Ishikawa (cell line): ENCODE measurements at regions not wholly inside any gene's neighbourhood (a gene's known extent, or its start where the extent isn't known, plus 50 kb on each side); places are given as distances from the start of the nearest gene placed in this dataset.

Source experiments
- CEBPB ChIP-seq: IDR thresholded peaks from 2 replicates; pipeline ENCODE4 v1.6.1; 2012
- CREB1 ChIP-seq: IDR thresholded peaks from 2 replicates; pipeline ENCODE4 v1.6.1; 2012; ENCODE audit warnings: low read depth
- EGR1 ChIP-seq: IDR thresholded peaks from 2 replicates; pipeline ENCODE4 v1.6.1; 2012
- EP300 ChIP-seq: IDR thresholded peaks from 2 replicates; pipeline ENCODE4 v1.6.1; 2012; ENCODE audit warnings: borderline replicate concordance
- FOXM1 ChIP-seq: IDR thresholded peaks from 2 replicates; pipeline ENCODE4 v1.6.1; 2012; ENCODE audit warnings: low read depth, borderline replicate concordance
- NFIC ChIP-seq: IDR thresholded peaks from 2 replicates; pipeline ENCODE4 v1.6.1; 2012
- RAD21 ChIP-seq: IDR thresholded peaks from 2 replicates; pipeline ENCODE4 v1.6.1; 2012; ENCODE audit warnings: low read depth
- REST ChIP-seq: IDR thresholded peaks from 2 replicates; pipeline ENCODE4 v1.6.1; 2012; ENCODE audit warnings: low read depth, mild to moderate bottlenecking
- TAF1 ChIP-seq: IDR thresholded peaks from 2 replicates; pipeline ENCODE4 v1.6.1; 2012; ENCODE audit warnings: low read depth, mild to moderate bottlenecking
- TCF12 ChIP-seq: IDR thresholded peaks from 2 replicates; pipeline ENCODE4 v1.6.1; 2012; ENCODE audit warnings: low read depth
- TEAD4 ChIP-seq: IDR thresholded peaks from 2 replicates; pipeline ENCODE4 v1.6.1; 2012
- USF1 ChIP-seq: IDR thresholded peaks from 2 replicates; pipeline ENCODE4 v1.6.1; 2012
- YY1 ChIP-seq: IDR thresholded peaks from 2 replicates; pipeline ENCODE4 v1.6.1; 2012; ENCODE audit warnings: low read depth
- ZBTB7A ChIP-seq: IDR thresholded peaks from 2 replicates; pipeline ENCODE4 v1.6.1; 2012; ENCODE audit warnings: low read depth
- TF ChIP-seq, protein P1 (sequence below): IDR thresholded peaks from 2 replicates; pipeline ENCODE4 v1.6.1; 2012

- TF ChIP-seq, protein P1, sequence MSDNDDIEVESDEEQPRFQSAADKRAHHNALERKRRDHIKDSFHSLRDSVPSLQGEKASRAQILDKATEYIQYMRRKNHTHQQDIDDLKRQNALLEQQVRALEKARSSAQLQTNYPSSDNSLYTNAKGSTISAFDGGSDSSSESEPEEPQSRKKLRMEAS, result no peak
- no peak for TF ChIP-seq ZBTB7A
- TF ChIP-seq NFIC, result no peak
- no peak for TF ChIP-seq YY1
- no peak for TF ChIP-seq CREB1
- no peak for TF ChIP-seq TAF1
- TF ChIP-seq TCF12, result no peak
- no peak for TF ChIP-seq REST
- no peak for TF ChIP-seq FOXM1
These were observed 407.3 kb downstream of the FAT4 start for GRCh38 chr4:125722009-125722408.

GRCh38 chr4:125725957-125726525 is 411.3 kb downstream of the FAT4 start:
- no peak for TF ChIP-seq ZBTB7A
- TF ChIP-seq RAD21, result no peak
- no peak for TF ChIP-seq REST
- no peak for TF ChIP-seq CREB1

GRCh38 chr4:125727931-125728330 is 413.2 kb downstream of the FAT4 start:
- TF ChIP-seq EP300, result no peak
- TF ChIP-seq YY1, result no peak
- TF ChIP-seq REST, result no peak
- TF ChIP-seq EGR1, result no peak
- TF ChIP-seq TAF1, result no peak
- TF ChIP-seq CREB1, result no peak
- no peak for TF ChIP-seq NFIC
- TF ChIP-seq TEAD4, result no peak
- TF ChIP-seq RAD21, result no peak
- no peak for TF ChIP-seq CEBPB
- TF ChIP-seq TCF12, result no peak
- TF ChIP-seq, protein P1, result no peak
- TF ChIP-seq ZBTB7A, result no peak
- no peak for TF ChIP-seq USF1
- no peak for TF ChIP-seq FOXM1

DNA sequence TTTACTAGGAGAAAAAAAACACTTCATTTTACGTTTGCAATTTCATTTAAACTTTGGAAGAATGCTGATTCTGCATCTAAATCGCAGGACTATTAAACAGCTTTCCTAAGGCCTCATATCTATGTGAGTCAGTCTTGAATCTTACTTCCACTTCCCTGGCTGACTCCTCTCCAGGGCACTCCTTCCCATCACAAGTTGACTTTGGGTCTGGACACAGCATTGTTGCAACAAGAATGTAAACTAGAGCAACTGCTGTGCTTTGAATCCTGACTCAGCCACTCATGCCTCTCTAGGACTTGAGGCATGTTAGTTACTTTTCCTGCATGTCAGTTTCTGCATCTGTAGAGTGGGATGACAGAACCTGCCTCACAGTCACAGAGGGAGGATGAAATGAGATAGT is 413.8 kb downstream of the FAT4 start:
- TF ChIP-seq TCF12, result no peak
- TF ChIP-seq TEAD4, result 0 out of 2 replicates have a peak, but pooled peaks have one; percentile 23

GRCh38 chr4:125729171-125729570 is 414.4 kb downstream of the FAT4 start:
- TF ChIP-seq TCF12 (no peak), EGR1 (no peak), YY1 (no peak), CREB1 (no peak)

- no peak for TF ChIP-seq TEAD4
- TF ChIP-seq TCF12, result no peak
- TF ChIP-seq, protein P1, result no peak
- no peak for TF ChIP-seq CREB1
- no peak for TF ChIP-seq RAD21
- no peak for TF ChIP-seq ZBTB7A
- TF ChIP-seq FOXM1, result no peak
- no peak for TF ChIP-seq CEBPB
- TF ChIP-seq USF1, result no peak
- TF ChIP-seq NFIC, result no peak
- no peak for TF ChIP-seq YY1
- TF ChIP-seq REST, result no peak
- TF ChIP-seq EP300, result no peak
- TF ChIP-seq TAF1, result no peak
- no peak for TF ChIP-seq EGR1
These were observed 417.9 kb downstream of the FAT4 start for GRCh38 chr4:125732632-125733031.
